ENCODE measurements at regions not wholly inside any gene's neighbourhood (a gene's known extent, or its start where the extent isn't known, plus 50 kb on each side); places are given as distances from the start of the nearest gene placed in this dataset.
A peak's percentile ranks its signal among the peaks of the same experiment; 100 is the strongest.

- POLR2A ChIA-PET, result no interaction called here
- CTCF ChIA-PET, result interaction anchor here (0.9 to 1.2 kb wide), 2 partner anchors 13 to 28 kb away, joined by 3 read pairs; no protein-coding TSS in a partner anchor
Measured at GRCh38 chr4:4619821-4620220, 78.0 kb upstream of the STX18 start.

GRCh38 chr4:4618847-4619246 lies 77.0 kb upstream of the STX18 start:
- TF ChIP-seq, protein P1, sequence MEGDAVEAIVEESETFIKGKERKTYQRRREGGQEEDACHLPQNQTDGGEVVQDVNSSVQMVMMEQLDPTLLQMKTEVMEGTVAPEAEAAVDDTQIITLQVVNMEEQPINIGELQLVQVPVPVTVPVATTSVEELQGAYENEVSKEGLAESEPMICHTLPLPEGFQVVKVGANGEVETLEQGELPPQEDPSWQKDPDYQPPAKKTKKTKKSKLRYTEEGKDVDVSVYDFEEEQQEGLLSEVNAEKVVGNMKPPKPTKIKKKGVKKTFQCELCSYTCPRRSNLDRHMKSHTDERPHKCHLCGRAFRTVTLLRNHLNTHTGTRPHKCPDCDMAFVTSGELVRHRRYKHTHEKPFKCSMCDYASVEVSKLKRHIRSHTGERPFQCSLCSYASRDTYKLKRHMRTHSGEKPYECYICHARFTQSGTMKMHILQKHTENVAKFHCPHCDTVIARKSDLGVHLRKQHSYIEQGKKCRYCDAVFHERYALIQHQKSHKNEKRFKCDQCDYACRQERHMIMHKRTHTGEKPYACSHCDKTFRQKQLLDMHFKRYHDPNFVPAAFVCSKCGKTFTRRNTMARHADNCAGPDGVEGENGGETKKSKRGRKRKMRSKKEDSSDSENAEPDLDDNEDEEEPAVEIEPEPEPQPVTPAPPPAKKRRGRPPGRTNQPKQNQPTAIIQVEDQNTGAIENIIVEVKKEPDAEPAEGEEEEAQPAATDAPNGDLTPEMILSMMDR (IDR thresholded peaks at IDR 0.05; ENCODE audit: insufficient read depth, low read depth, low read length), result no peak
- no peak overlapping the region for H3K4me3 ChIP-seq (ENCODE audit: low read depth, low read length)
- ChIA-PET POLR2A (no interaction called here), CTCF (interaction anchor here (1.1 kb wide), 1 partner anchor 28 kb away, joined by 5 read pairs; no protein-coding TSS in a partner anchor)
- H3K36me3 ChIP-seq (ENCODE audit: control insufficient read depth, insufficient read depth, low read length), result no peaks in the 10 kb centered on the region
- DNase-seq (ENCODE audit: low read depth), result no peak
- 0 out of 2 replicates have a peak, but pooled peaks cover 3% of the 10 kb centered on the region for H3K27me3 ChIP-seq (ENCODE audit: control insufficient read depth, insufficient read depth, low read length)

More at GRCh38 chr4:4619821-4620220, 78.0 kb upstream of the STX18 start:
- DNase-seq (ENCODE audit: low read depth), result no peak
- H3K27me3 ChIP-seq (ENCODE audit: control insufficient read depth, insufficient read depth, low read length), result 0 out of 2 replicates have a peak, but pooled peaks cover 3% of the 10 kb centered on the region
- TF ChIP-seq, protein P1 (IDR thresholded peaks at IDR 0.05; ENCODE audit: insufficient read depth, low read depth, low read length), result no peak
- H3K36me3 ChIP-seq (ENCODE audit: control insufficient read depth, insufficient read depth, low read length), result no peaks in the 10 kb centered on the region
- H3K4me3 ChIP-seq (ENCODE audit: low read depth, low read length), result no peak overlapping the region

DNA sequence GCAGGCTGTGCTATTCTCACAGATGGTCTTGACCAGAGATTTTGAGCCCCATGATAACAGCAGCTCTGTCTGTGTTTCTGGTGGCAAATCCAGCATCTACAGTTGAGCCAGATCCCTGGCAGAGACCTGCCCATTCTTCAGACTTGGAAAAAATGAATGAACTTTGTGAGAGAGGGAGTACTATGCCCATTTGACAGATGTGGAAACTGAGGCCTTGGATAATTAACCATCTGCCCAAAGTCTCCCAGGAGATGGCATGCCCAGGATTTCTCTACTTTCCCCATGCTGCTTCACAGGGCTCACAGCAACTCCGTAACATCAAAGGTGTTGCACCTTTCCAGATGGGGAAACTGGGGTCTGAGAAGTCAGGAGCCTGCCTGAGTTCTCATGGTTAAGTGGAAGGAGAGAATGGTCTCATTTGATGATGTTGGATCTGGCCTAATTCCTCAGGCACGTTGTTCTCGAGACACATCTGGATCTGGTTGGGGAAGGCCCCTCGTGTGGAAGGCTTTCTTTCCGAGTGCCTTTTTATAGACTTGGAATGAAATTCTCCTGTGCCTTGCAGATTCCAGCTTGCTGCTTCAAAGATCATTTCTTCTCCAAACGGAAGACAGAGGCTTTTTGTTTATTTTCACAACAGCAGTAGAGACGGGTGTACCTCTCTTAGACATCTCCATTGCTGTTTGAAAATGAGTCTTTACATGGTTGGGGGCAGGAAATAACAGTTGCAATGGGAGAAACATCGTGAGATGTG lies 73.3 kb upstream of the STX18 start:
- H3K27me3 ChIP-seq (ENCODE audit: control insufficient read depth, insufficient read depth, low read length), result 0 out of 2 replicates have a peak, but pooled peaks cover 3% of the 10 kb centered on the region
- ChIA-PET CTCF (interaction anchor here (0.8 to 2.0 kb wide), 6 partner anchors 10 to 96 kb away, joined by 3 to 6 read pairs (median 4); no protein-coding TSS in a partner anchor), POLR2A (no interaction called here)
- H3K36me3 ChIP-seq (ENCODE audit: control insufficient read depth, insufficient read depth, low read length), result no peaks in the 10 kb centered on the region
- peak; percentile 91 for DNase-seq (ENCODE audit: low read depth)
- TF ChIP-seq, protein P1 (IDR thresholded peaks at IDR 0.05; ENCODE audit: insufficient read depth, low read depth, low read length), result no peak
- H3K4me3 ChIP-seq (ENCODE audit: low read depth, low read length), result no peak overlapping the region

- H3K27me3 ChIP-seq (ENCODE audit: control insufficient read depth, insufficient read depth, low read length), result 0 out of 2 replicates have a peak, but pooled peaks cover 3% of the 10 kb centered on the region
- POLR2A ChIA-PET, result no interaction called here
- no peaks in the 10 kb centered on the region for H3K36me3 ChIP-seq (ENCODE audit: control insufficient read depth, insufficient read depth, low read length)
- TF ChIP-seq, protein P1 (IDR thresholded peaks at IDR 0.05; ENCODE audit: insufficient read depth, low read depth, low read length), result no peak
- no peak for DNase-seq (ENCODE audit: low read depth)
- no peak overlapping the region for H3K4me3 ChIP-seq (ENCODE audit: low read depth, low read length)
- CTCF ChIA-PET, result interaction anchor here (0.8 to 1.5 kb wide), 2 partner anchors 39 to 53 kb away, joined by 3 to 4 read pairs; no protein-coding TSS in a partner anchor
Measured at GRCh38 chr4:4613641-4614286, 71.9 kb upstream of the STX18 start.

DNA sequence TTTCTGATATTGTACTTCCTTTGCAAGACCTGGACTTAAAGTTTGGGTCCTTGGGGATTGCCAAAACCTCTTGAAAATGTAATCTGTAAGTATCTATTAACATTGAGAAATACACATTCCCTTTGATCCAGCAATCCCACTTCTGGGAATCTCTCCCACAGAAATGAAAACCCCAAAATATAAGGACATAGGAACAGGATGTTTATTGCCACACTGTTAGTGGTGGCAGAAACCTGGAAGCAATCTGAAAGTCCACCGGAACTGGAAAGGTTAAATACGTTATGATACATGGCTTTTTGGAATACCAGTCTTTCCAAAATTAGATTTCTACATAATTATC lies 71.2 kb upstream of the STX18 start:
- no peak for DNase-seq (ENCODE audit: low read depth)
- Histone ChIP-seq H3K36me3 (ENCODE audit: control insufficient read depth, insufficient read depth, low read length) (no peaks in the 10 kb centered on the region), H3K4me3 (ENCODE audit: low read depth, low read length) (no peak overlapping the region), H3K27me3 (ENCODE audit: control insufficient read depth, insufficient read depth, low read length) (0 out of 2 replicates have a peak, but pooled peaks cover 3% of the 10 kb centered on the region)
- ChIA-PET POLR2A (no interaction called here), CTCF (no interaction called here)
- TF ChIP-seq, protein P1 (IDR thresholded peaks at IDR 0.05; ENCODE audit: insufficient read depth, low read depth, low read length), result no peak
